GM12878 (cell line): ENCODE measurements at regions not wholly inside any gene's neighbourhood (a gene's known extent, or its start where the extent isn't known, plus 50 kb on each side); places are given as distances from the start of the nearest gene placed in this dataset.

Source experiments
- ATAC-seq: fragments of 200-7000 bp; cut with Tn5 transposase; 3 replicates; pipeline ENCODE4 v1.9.1; 2020; ENCODE audit warnings: mild to moderate bottlenecking, moderate library complexity
- BruUV-seq: library from RNA; stranded (reverse); fragments of 400-500 nt; replicated peaks from 2 replicates; lab custom pipeline; 2021; lab: Mats Ljungman, UMichigan
- CTCF ChIA-PET: fragments of 300-600 bp; sonication (Branson Sonifier 250); formaldehyde crosslinking; extraction: SDS; loops from one replicate; lab custom pipeline; 2021; ENCODE audit warnings: inconsistent platforms; lab: Yijun Ruan, JAX
- POLR2A ChIA-PET: fragments of 350-600 bp; formaldehyde crosslinking; extraction: SDS; loops from one replicate; lab custom pipeline; 2021; ENCODE audit warnings: inconsistent platforms; lab: Charles Lee
- RAD21 ChIA-PET: fragments of 300-600 bp; sonication (Branson Sonifier 250); formaldehyde crosslinking; loops from one replicate; lab custom pipeline; 2023; ENCODE audit warnings: antibody characterized with exemption; ENCODE audit not compliant: unreplicated experiment; lab: Charles Lee
- SMC1A ChIA-PET: fragments of 300-600 bp; sonication (Branson Sonifier 250); formaldehyde crosslinking; loops from one replicate; lab custom pipeline; 2023; ENCODE audit not compliant: unreplicated experiment, uncharacterized antibody; lab: Charles Lee
- DNase-seq: peaks from one replicate; pipeline ENCODE4 v3.0.0-alpha.2; 2011; ENCODE audit warnings: low read depth, low spot score
- FAIRE-seq: peaks from 3 replicates; lab custom pipeline; 2011; peaks lifted over from hg19 to GRCh38; lab: Jason Lieb, UNC
- H2AFZ ChIP-seq: 2 replicates; pipeline ENCODE4 v1.6.0; 2011; ENCODE audit warnings: low read depth, low read length, control low read depth; ENCODE audit not compliant: control insufficient read depth
- H3K27ac ChIP-seq: 2 replicates; pipeline ENCODE4 v1.5.1; 2011; ENCODE audit warnings: control low read depth; ENCODE audit not compliant: control insufficient read depth, insufficient read depth
- H3K27me3 ChIP-seq, 2 experiments: replicated peaks in 1 of 2; 2 replicates each; pipeline versions ENCODE4 v1.6.0 to v1.6.1; 2011; ENCODE audit warnings: low read length in 1 of 2; ENCODE audit not compliant: control insufficient read depth in 2 of 2, insufficient read depth in 2 of 2
- H3K36me3 ChIP-seq, 2 experiments: 2 replicates each; pipeline ENCODE4 v1.5.1; 2011; ENCODE audit warnings: low read length in 1 of 2; ENCODE audit not compliant: control insufficient read depth in 2 of 2, insufficient read depth in 2 of 2
- H3K4me1 ChIP-seq: 2 replicates; pipeline ENCODE4 v1.6.1; 2011; ENCODE audit warnings: mild to moderate bottlenecking, low read length, moderate library complexity, mixed read lengths; ENCODE audit not compliant: control insufficient read depth, insufficient read depth
- H3K4me2 ChIP-seq: 2 replicates; pipeline ENCODE4 v1.6.0; 2011; ENCODE audit warnings: control low read depth; ENCODE audit not compliant: control insufficient read depth, insufficient read depth
- H3K4me3 ChIP-seq: fragments of 200-600 bp; sonication (generic); 2 replicates; pipeline ENCODE4 v1.5.1; 2016
- H3K79me2 ChIP-seq: 2 replicates; pipeline ENCODE4 v1.6.0; 2011; ENCODE audit warnings: low read length; ENCODE audit not compliant: control insufficient read depth, insufficient read depth
- H3K9ac ChIP-seq: 2 replicates; pipeline ENCODE4 v1.8.0; 2011; ENCODE audit warnings: low read length, control low read depth, mixed read lengths; ENCODE audit not compliant: control insufficient read depth, insufficient read depth
- H3K9me3 ChIP-seq: replicated peaks from 3 replicates; pipeline ENCODE4 v1.5.1; 2011; ENCODE audit warnings: mild to moderate bottlenecking, low read length; ENCODE audit not compliant: control insufficient read depth, insufficient read depth
- H4K20me1 ChIP-seq: 2 replicates; pipeline ENCODE4 v1.6.0; 2011; ENCODE audit not compliant: control insufficient read depth, insufficient read depth
- BACH1 ChIP-seq: fragments of 450-650 bp; IDR thresholded peaks from 2 replicates; pipeline ENCODE4 v1.6.1; 2017; ENCODE audit warnings: mild to moderate bottlenecking, borderline replicate concordance
- CBX5 ChIP-seq: sonication (generic); IDR thresholded peaks from 2 replicates; pipeline ENCODE4 v1.6.1; 2016; ENCODE audit warnings: low read depth, moderate library complexity, mild to moderate bottlenecking, inconsistent platforms
- CREB1 ChIP-seq: IDR thresholded peaks from 2 replicates; pipeline ENCODE4 v1.6.1; 2012; ENCODE audit warnings: low read depth, mild to moderate bottlenecking, inconsistent platforms
- ETV6 ChIP-seq, 2 experiments: fragments of 450-650 bp in 1 of 2; IDR thresholded peaks in 1 of 2; conservative IDR thresholded peaks in 1 of 2; 2 replicates each; pipeline ENCODE4 v1.6.1; 2014; ENCODE audit warnings: antibody characterized with exemption in 1 of 2, borderline replicate concordance in 1 of 2, low read depth in 1 of 2, mild to moderate bottlenecking in 1 of 2, moderate library complexity in 1 of 2
- HDAC2 ChIP-seq: fragments of 200-600 bp; sonication (generic); IDR thresholded peaks from 2 replicates; pipeline ENCODE4 v1.6.1; 2017
- JUND ChIP-seq: IDR thresholded peaks from 2 replicates; pipeline ENCODE4 v1.6.1; 2012; ENCODE audit warnings: low read depth, mild to moderate bottlenecking, low read length, improper control_type of control experiment, moderate library complexity
- NRF1 ChIP-seq: conservative IDR thresholded peaks from 2 replicates; pipeline ENCODE4 v1.6.1; 2011; ENCODE audit warnings: mild to moderate bottlenecking, low read depth, low read length, improper control_type of control experiment
- PAX5 ChIP-seq: IDR thresholded peaks from 2 replicates; pipeline ENCODE4 v1.6.1; 2011; ENCODE audit warnings: low read depth, low read length, borderline replicate concordance
- POLR2A ChIP-seq: IDR thresholded peaks from 2 replicates; pipeline ENCODE4 v1.6.1; 2011; ENCODE audit warnings: low read depth, mild to moderate bottlenecking, low read length
- RELA ChIP-seq: fragments of 450-650 bp; IDR thresholded peaks from 2 replicates; pipeline ENCODE4 v1.8.0; 2014; ENCODE audit warnings: borderline replicate concordance; ENCODE audit not compliant: partially characterized antibody
- RFX5 ChIP-seq: IDR thresholded peaks from 2 replicates; pipeline ENCODE4 v1.6.1; 2011; ENCODE audit warnings: low read depth, low read length, improper control_type of control experiment
- SMC3 ChIP-seq: IDR thresholded peaks from 2 replicates; pipeline ENCODE4 v1.6.1; 2011; ENCODE audit warnings: low read length, improper control_type of control experiment, borderline replicate concordance
- SRF ChIP-seq, 2 experiments: IDR thresholded peaks; 2 replicates each; pipeline ENCODE4 v1.6.1; 2011; ENCODE audit warnings: low read depth in 2 of 2, low read length in 2 of 2, mild to moderate bottlenecking in 1 of 2, moderate library complexity in 1 of 2
- SUPT20H ChIP-seq: IDR thresholded peaks from 2 replicates; pipeline ENCODE4 v1.6.1; 2011; ENCODE audit warnings: low read depth, mild to moderate bottlenecking, low read length, moderate library complexity, borderline replicate concordance; ENCODE audit not compliant: control insufficient read depth
- WGBS: methylation state at CpG from one replicate; pipeline ENCODE4 v1.1.6; 2016; ENCODE audit warnings: low lambda C conversion rate; ENCODE audit not compliant: insufficient replicate concordance, insufficient coverage; ENCODE audit errors: missing lambda C conversion rate; 5-methylcytosine and 5-hydroxymethylcytosine counted together
- in situ Hi-C: fragments of 300-500 bp; cut with MboI; formaldehyde crosslinking; loops from 9 replicates; pipeline ENCODE4 v1.14.3; 2018; ENCODE audit warnings: mixed read lengths
- intact Hi-C: fragments of 100-400 bp; cut with micrococcal nuclease; formaldehyde crosslinking; loops from one replicate; pipeline ENCODE4 v1.14.2; 2022; ENCODE audit not compliant: unreplicated experiment
- TF ChIP-seq, protein P1 (sequence below): IDR thresholded peaks from 2 replicates; pipeline ENCODE4 v1.6.1; 2012; ENCODE audit warnings: improper control_type of control experiment, low read depth, low read length; ENCODE audit not compliant: insufficient replicate concordance
- TF ChIP-seq, protein P2 (sequence below): IDR thresholded peaks from 2 replicates; pipeline ENCODE4 v1.6.1; 2011; ENCODE audit warnings: low read depth, mild to moderate bottlenecking, low read length, moderate library complexity, borderline replicate concordance; ENCODE audit errors: extremely low read depth

DNA sequence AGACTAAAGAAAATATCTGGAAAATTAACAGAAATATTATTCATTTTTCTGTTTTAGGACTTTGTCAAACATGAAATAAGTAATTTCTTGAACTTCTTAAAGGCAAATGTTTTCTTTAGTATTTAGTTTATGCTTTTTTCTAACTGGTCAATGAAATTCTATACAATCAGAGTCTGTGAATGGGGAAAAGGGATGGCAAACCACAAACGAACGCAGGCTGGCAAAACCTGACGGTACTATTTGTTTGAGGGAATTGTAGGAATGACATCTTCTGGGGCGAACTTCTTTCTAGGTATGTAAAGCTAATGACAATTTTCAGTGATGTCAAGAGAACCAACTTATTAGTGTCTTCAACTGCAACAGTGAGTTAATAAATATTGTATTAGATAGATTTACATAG is 156.0 kb downstream of the SIPA1L2 start (continued):
- TF ChIP-seq, protein P1, sequence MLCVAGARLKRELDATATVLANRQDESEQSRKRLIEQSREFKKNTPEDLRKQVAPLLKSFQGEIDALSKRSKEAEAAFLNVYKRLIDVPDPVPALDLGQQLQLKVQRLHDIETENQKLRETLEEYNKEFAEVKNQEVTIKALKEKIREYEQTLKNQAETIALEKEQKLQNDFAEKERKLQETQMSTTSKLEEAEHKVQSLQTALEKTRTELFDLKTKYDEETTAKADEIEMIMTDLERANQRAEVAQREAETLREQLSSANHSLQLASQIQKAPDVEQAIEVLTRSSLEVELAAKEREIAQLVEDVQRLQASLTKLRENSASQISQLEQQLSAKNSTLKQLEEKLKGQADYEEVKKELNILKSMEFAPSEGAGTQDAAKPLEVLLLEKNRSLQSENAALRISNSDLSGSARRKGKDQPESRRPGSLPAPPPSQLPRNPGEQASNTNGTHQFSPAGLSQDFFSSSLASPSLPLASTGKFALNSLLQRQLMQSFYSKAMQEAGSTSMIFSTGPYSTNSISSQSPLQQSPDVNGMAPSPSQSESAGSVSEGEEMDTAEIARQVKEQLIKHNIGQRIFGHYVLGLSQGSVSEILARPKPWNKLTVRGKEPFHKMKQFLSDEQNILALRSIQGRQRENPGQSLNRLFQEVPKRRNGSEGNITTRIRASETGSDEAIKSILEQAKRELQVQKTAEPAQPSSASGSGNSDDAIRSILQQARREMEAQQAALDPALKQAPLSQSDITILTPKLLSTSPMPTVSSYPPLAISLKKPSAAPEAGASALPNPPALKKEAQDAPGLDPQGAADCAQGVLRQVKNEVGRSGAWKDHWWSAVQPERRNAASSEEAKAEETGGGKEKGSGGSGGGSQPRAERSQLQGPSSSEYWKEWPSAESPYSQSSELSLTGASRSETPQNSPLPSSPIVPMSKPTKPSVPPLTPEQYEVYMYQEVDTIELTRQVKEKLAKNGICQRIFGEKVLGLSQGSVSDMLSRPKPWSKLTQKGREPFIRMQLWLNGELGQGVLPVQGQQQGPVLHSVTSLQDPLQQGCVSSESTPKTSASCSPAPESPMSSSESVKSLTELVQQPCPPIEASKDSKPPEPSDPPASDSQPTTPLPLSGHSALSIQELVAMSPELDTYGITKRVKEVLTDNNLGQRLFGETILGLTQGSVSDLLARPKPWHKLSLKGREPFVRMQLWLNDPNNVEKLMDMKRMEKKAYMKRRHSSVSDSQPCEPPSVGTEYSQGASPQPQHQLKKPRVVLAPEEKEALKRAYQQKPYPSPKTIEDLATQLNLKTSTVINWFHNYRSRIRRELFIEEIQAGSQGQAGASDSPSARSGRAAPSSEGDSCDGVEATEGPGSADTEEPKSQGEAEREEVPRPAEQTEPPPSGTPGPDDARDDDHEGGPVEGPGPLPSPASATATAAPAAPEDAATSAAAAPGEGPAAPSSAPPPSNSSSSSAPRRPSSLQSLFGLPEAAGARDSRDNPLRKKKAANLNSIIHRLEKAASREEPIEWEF: no peak

DNA sequence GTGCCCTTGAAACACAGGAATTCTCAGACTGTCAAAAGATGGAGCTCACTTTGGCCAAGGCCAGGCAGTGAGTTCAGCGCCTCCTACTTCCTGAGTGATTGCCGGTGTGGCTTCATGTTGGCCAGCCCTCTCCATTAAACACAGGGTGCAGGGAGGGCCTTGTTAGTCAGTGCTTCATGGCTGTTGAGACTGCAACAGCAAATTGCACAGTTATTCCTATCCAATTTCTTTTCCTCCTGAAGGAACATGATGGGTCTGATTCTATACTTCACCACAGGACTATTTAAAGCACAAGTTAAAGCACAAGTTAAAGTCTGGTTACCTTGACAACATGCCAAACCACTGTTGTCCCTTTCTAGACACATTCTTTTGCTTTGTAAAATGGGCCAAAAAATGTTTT is 156.6 kb downstream of the SIPA1L2 start:
- H2AFZ ChIP-seq: no peak overlapping the region
- no peak overlapping the region for H3K4me3 ChIP-seq
- FAIRE-seq: no peak
- WGBS: 72% methylated on average over 2 of the region's 2 CpGs
- no peak for DNase-seq
- H3K4me1 ChIP-seq: no peaks in the 10 kb centered on the region
- intact Hi-C loops: no loop called here
- in situ Hi-C loops: no loop called here
- H4K20me1 ChIP-seq: no peaks in the 10 kb centered on the region
- CTCF ChIA-PET: no interaction called here
- SMC1A ChIA-PET: no interaction called here
- no peak overlapping the region for H3K4me2 ChIP-seq
- POLR2A ChIA-PET: no interaction called here
- no TSS peak for BruUV-seq
- ATAC-seq: no peak
- H3K79me2 ChIP-seq: no peaks in the 10 kb centered on the region
- H3K27ac ChIP-seq: no peak overlapping the region
- H3K36me3 ChIP-seq: no peaks in the 10 kb centered on the region
- RAD21 ChIA-PET: no interaction called here
- TF ChIP-seq RFX5: no peak
- no peak for TF ChIP-seq ETV6 (conservative IDR thresholded peaks at IDR 0.05 in 1 of 2, IDR thresholded peaks at IDR 0.05 in 1 of 2; ENCODE audit: borderline replicate concordance in 1 of 2, low read depth in 1 of 2)
- no peak for TF ChIP-seq CREB1
- no peak for TF ChIP-seq SRF (IDR thresholded peaks at IDR 0.05; ENCODE audit: low read depth in 2 of 2, low read length in 2 of 2)
- TF ChIP-seq BACH1: no peak
- no peak for TF ChIP-seq HDAC2
- TF ChIP-seq RELA: no peak
- TF ChIP-seq NRF1: no peak
- TF ChIP-seq SMC3: no peak
- TF ChIP-seq SUPT20H: no peak
- no peak for TF ChIP-seq POLR2A
- no peak for TF ChIP-seq CBX5
- no peak for TF ChIP-seq PAX5
- no peak for TF ChIP-seq JUND
- TF ChIP-seq, protein P2, sequence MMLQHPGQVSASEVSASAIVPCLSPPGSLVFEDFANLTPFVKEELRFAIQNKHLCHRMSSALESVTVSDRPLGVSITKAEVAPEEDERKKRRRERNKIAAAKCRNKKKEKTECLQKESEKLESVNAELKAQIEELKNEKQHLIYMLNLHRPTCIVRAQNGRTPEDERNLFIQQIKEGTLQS: no peak
- H3K27me3 ChIP-seq: no peaks in the 10 kb centered on the region
- H3K9ac ChIP-seq: no peak overlapping the region
- H3K9me3 ChIP-seq: no peaks in the 10 kb centered on the region
